CD14-positive monocyte (primary cell): ENCODE measurements at regions not wholly inside any gene's neighbourhood (a gene's known extent, or its start where the extent isn't known, plus 50 kb on each side); places are given as distances from the start of the nearest gene placed in this dataset.

ENCODE experiments used
- DNase-seq, 3 donors: peaks; one replicate each; pipeline ENCODE4 v3.0.0-alpha.2; 2011 to 2022
- H2AFZ ChIP-seq: 2 replicates; pipeline ENCODE4 v1.6.0; 2012; ENCODE audit warnings: mild to moderate bottlenecking, low read depth, low read length, inconsistent platforms; ENCODE audit not compliant: insufficient read depth, poor library complexity, severe bottlenecking
- H3K27ac ChIP-seq, 2 donors: 1 replicate in 1 of 2; 2 replicates in 1 of 2; pipeline ENCODE4 v1.5.1; 2012 to 2013; ENCODE audit warnings: low read length in 2 of 2, control low read depth in 1 of 2, inconsistent platforms in 1 of 2, low read depth in 1 of 2, mild to moderate bottlenecking in 1 of 2
- H3K27me3 ChIP-seq, 2 donors: one replicate each; pipeline versions ENCODE4 v1.6.0 to v1.6.1; 2011 to 2013; ENCODE audit warnings: low read length in 2 of 2; ENCODE audit not compliant: control insufficient read depth in 2 of 2, insufficient read depth in 2 of 2
- H3K36me3 ChIP-seq, 2 donors: replicated peaks in 1 of 2; 1 replicate in 1 of 2; 2 replicates in 1 of 2; pipeline versions ENCODE4 v1.5.1 to v1.6.1; 2012 to 2013; ENCODE audit warnings: low read length in 2 of 2, control low read depth in 1 of 2, inconsistent platforms in 1 of 2, mild to moderate bottlenecking in 1 of 2; ENCODE audit not compliant: insufficient read depth in 2 of 2, control insufficient read depth in 1 of 2
- H3K4me1 ChIP-seq, 2 donors: 1 replicate in 1 of 2; 2 replicates in 1 of 2; pipeline versions ENCODE4 v1.5.1 to v1.6.1; 2012 to 2013; ENCODE audit warnings: low read length in 2 of 2, control low read depth in 1 of 2, inconsistent platforms in 1 of 2, mild to moderate bottlenecking in 1 of 2, moderate library complexity in 1 of 2; ENCODE audit not compliant: insufficient read depth in 2 of 2, control insufficient read depth in 1 of 2
- H3K4me2 ChIP-seq: replicated peaks from 2 replicates; pipeline ENCODE3; 2012; ENCODE audit warnings: low read length, moderate library complexity, mild to moderate bottlenecking; ENCODE audit not compliant: poor library complexity, severe bottlenecking; ENCODE audit errors: extremely low read depth
- H3K4me3 ChIP-seq, 3 experiments: fragments of 200-600 bp in 1 of 3; sonication (generic) in 1 of 3; replicated peaks in 1 of 3; 1 replicate in 2 of 3; 2 replicates in 1 of 3; pipeline ENCODE4 v1.5.1; 2011 to 2013; ENCODE audit warnings: low read length in 3 of 3, mild to moderate bottlenecking in 3 of 3, control low read depth in 2 of 3, low read depth in 2 of 3, inconsistent platforms in 1 of 3, moderate library complexity in 1 of 3
- H3K79me2 ChIP-seq: 2 replicates; pipeline ENCODE4 v1.6.0; 2012; ENCODE audit warnings: mild to moderate bottlenecking, control low read depth, inconsistent platforms, low read length, moderate library complexity; ENCODE audit not compliant: insufficient read depth
- H3K9ac ChIP-seq: 2 replicates; pipeline ENCODE4 v1.6.0; 2017; ENCODE audit warnings: low read length, mild to moderate bottlenecking; ENCODE audit not compliant: insufficient read depth, poor library complexity, severe bottlenecking
- H3K9me3 ChIP-seq, 2 donors: replicated peaks in 1 of 2; 1 replicate in 1 of 2; 2 replicates in 1 of 2; pipeline versions ENCODE4 v1.5.1 to v1.6.1; 2012 to 2013; ENCODE audit warnings: low read length in 2 of 2, control low read depth in 1 of 2; ENCODE audit not compliant: control insufficient read depth in 1 of 2, insufficient read depth in 1 of 2
- H4K20me1 ChIP-seq: 2 replicates; pipeline ENCODE4 v1.6.0; 2012; ENCODE audit warnings: mild to moderate bottlenecking, low read length, control low read depth, moderate library complexity; ENCODE audit not compliant: insufficient read depth
- H3K27ac Mint-ChIP-seq, 7 donors: one replicate each; pipeline ENCODE4 v1.8.0; 2020; ENCODE audit warnings: mild to moderate bottlenecking in 7 of 7, mixed read lengths in 7 of 7, moderate library complexity in 6 of 7, inconsistent platforms in 2 of 7
- H3K27me3 Mint-ChIP-seq, 3 donors: one replicate each; pipeline ENCODE4 v1.8.0; 2021 to 2022; ENCODE audit warnings: low read depth in 3 of 3, mild to moderate bottlenecking in 3 of 3, mixed read lengths in 3 of 3, moderate library complexity in 3 of 3, inconsistent platforms in 1 of 3
- H3K36me3 Mint-ChIP-seq, 2 donors: one replicate each; pipeline ENCODE4 v1.8.0; 2020; ENCODE audit warnings: mixed read lengths in 2 of 2, inconsistent platforms in 1 of 2, mild to moderate bottlenecking in 1 of 2
- H3K4me1 Mint-ChIP-seq: one replicate; pipeline ENCODE4 v1.8.0; 2020; ENCODE audit warnings: mild to moderate bottlenecking, mixed read lengths
- H3K4me3 Mint-ChIP-seq, 2 donors: one replicate each; pipeline ENCODE4 v1.8.0; 2020; ENCODE audit warnings: mild to moderate bottlenecking in 2 of 2, mixed read lengths in 2 of 2, moderate library complexity in 1 of 2
- H3K9me3 Mint-ChIP-seq, 7 donors: one replicate each; pipeline ENCODE4 v1.8.0; 2020 to 2022; ENCODE audit warnings: mixed read lengths in 7 of 7, mild to moderate bottlenecking in 6 of 7, moderate library complexity in 6 of 7, inconsistent platforms in 2 of 7
- CTCF ChIP-seq: fragments of 200-600 bp; IDR thresholded peaks from one replicate; pipeline ENCODE4 v1.8.0; 2022; ENCODE audit warnings: antibody characterized with exemption, mild to moderate bottlenecking
- WGBS: methylation state at CpG from one replicate; pipeline ENCODE4 v1.1.5; 2013; ENCODE audit warnings: missing lambda C conversion rate; ENCODE audit not compliant: insufficient coverage; 5-methylcytosine and 5-hydroxymethylcytosine counted together
- intact Hi-C, 2 donors: fragments of 100-400 bp; cut with micrococcal nuclease; formaldehyde crosslinking; loops; one replicate each; pipeline versions ENCODE4 v1.15.0 to v1.15.1; 2023

- Histone ChIP-seq H3K36me3 (no peaks in the 10 kb centered on the region), H3K9ac (no peak overlapping the region), H2AFZ (no peak overlapping the region), H3K27me3 (peaks cover 0 to 3% of the 10 kb centered on the region in 2 donors), H3K79me2 (no peaks in the 10 kb centered on the region), H3K9me3 (no peaks in the 10 kb centered on the region), H3K27ac (no peak overlapping the region), H3K4me2 (no peak overlapping the region), H3K4me3 (no peak overlapping the region), H4K20me1 (no peaks in the 10 kb centered on the region), H3K4me1 (no peaks in the 10 kb centered on the region)
- H3K27ac Mint-ChIP-seq: no peak overlapping the region
- intact Hi-C loops: no loop called here
- no peaks in the 10 kb centered on the region for H3K36me3 Mint-ChIP-seq
- 100% methylated on average over 1 of the region's 1 CpG for WGBS
- H3K9me3 Mint-ChIP-seq: peaks cover 0 to 2% (median 0%) of the 10 kb centered on the region in 7 donors
- no peak for TF ChIP-seq CTCF
- peaks cover 3% of the 10 kb centered on the region for H3K4me1 Mint-ChIP-seq
- H3K4me3 Mint-ChIP-seq: no peak overlapping the region
- no peak for DNase-seq
- H3K27me3 Mint-ChIP-seq: peaks cover 0 to 7% (median 2%) of the 10 kb centered on the region in 3 donors
These were observed 326.9 kb downstream of the GRIN2B start for GRCh38 chr12:13654456-13654855.

GRCh38 chr12:13652105-13652504 is 329.3 kb downstream of the GRIN2B start:
- no peaks in the 10 kb centered on the region for H3K36me3 ChIP-seq
- Mint-ChIP-seq H3K27ac (no peak overlapping the region), H3K27me3 (peaks cover 0 to 4% (median 0%) of the 10 kb centered on the region in 3 donors), H3K4me3 (no peak overlapping the region), H3K4me1 (peaks cover 3% of the 10 kb centered on the region), H3K9me3 (peaks cover 0 to 2% (median 0%) of the 10 kb centered on the region in 7 donors), H3K36me3 (no peaks in the 10 kb centered on the region)
- no peaks in the 10 kb centered on the region for H4K20me1 ChIP-seq
- WGBS: 100% methylated on average over 1 of the region's 1 CpG
- H3K4me2 ChIP-seq: no peak overlapping the region
- no peak overlapping the region for H3K27ac ChIP-seq
- intact Hi-C loops: no loop called here
- no peak for TF ChIP-seq CTCF
- no peaks in the 10 kb centered on the region for H3K79me2 ChIP-seq
- H3K27me3 ChIP-seq: no peaks in the 10 kb centered on the region
- DNase-seq: no peak
- no peak overlapping the region for H3K4me3 ChIP-seq
- no peak overlapping the region for H3K9ac ChIP-seq
- no peaks in the 10 kb centered on the region for H3K4me1 ChIP-seq
- no peak overlapping the region for H2AFZ ChIP-seq
- no peaks in the 10 kb centered on the region for H3K9me3 ChIP-seq
